K562 (cell line): ENCODE measurements at regions not wholly inside any gene's neighbourhood (a gene's known extent, or its start where the extent isn't known, plus 50 kb on each side); places are given as distances from the start of the nearest gene placed in this dataset.

Source experiments
- ATAC-seq: fragments of 200-7000 bp; cut with Tn5 transposase; 3 replicates; pipeline ENCODE4 v1.9.1; 2020; ENCODE audit warnings: moderate library complexity
- BruUV-seq: library from RNA; stranded (reverse); fragments of 400-500 nt; replicated peaks from 2 replicates; lab custom pipeline; 2021; lab: Mats Ljungman, UMichigan
- CTCF ChIA-PET: fragments of 300-600 bp; formaldehyde crosslinking; extraction: SDS; loops from one replicate; lab custom pipeline; 2021; ENCODE audit warnings: low intra/inter-chr PET ratio; lab: Yijun Ruan, JAX
- POLR2A ChIA-PET: fragments of 300-600, 350-650 bp; sonication (Branson Sonifier 250); formaldehyde crosslinking; extraction: SDS; loops from one replicate; lab custom pipeline; 2021; ENCODE audit warnings: antibody characterized with exemption, inconsistent platforms; lab: Yijun Ruan, JAX
- DNase-seq, 4 experiments: peaks; one replicate each; pipeline versions ENCODE4 v3.0.0 to v3.0.0-alpha.2; 2011 to 2018; ENCODE audit warnings: low spot score in 3 of 4, mixed read lengths in 3 of 4; ENCODE audit errors: extremely low read depth in 1 of 4
- FAIRE-seq: peaks from 2 replicates; lab custom pipeline; 2011; peaks lifted over from hg19 to GRCh38; lab: Jason Lieb, UNC
- H2AFZ ChIP-seq: 2 replicates; pipeline ENCODE4 v1.6.0; 2011; ENCODE audit warnings: low read depth, low read length, control low read depth, inconsistent platforms
- H3K27ac ChIP-seq: fragments of 200-600 bp; 3 replicates; pipeline ENCODE4 v1.8.0; 2011; ENCODE audit warnings: low read depth, mild to moderate bottlenecking, control low read depth, inconsistent platforms, low read length, moderate library complexity, mixed read lengths; ENCODE audit errors: extremely low read depth
- H3K27me3 ChIP-seq, 2 experiments: fragments of 300-600 bp in 1 of 2; 2 replicates in 1 of 2; 3 replicates in 1 of 2; pipeline versions ENCODE4 v1.6.0 to v1.8.0; 2011; ENCODE audit warnings: inconsistent platforms in 2 of 2, low read length in 2 of 2, mild to moderate bottlenecking in 1 of 2, mixed read lengths in 1 of 2, moderate library complexity in 1 of 2; ENCODE audit not compliant: control insufficient read depth in 2 of 2, insufficient read depth in 2 of 2
- H3K36me3 ChIP-seq: fragments of 300-600 bp; 3 replicates; pipeline ENCODE4 v1.8.0; 2011; ENCODE audit warnings: mild to moderate bottlenecking, low read length, inconsistent platforms; ENCODE audit not compliant: control insufficient read depth, insufficient read depth
- H3K4me1 ChIP-seq, 2 experiments: fragments of 200-600 bp in 1 of 2; replicated peaks in 1 of 2; 2 replicates in 1 of 2; 3 replicates in 1 of 2; pipeline versions ENCODE4 v1.5.1 to v1.8.0; 2011; ENCODE audit warnings: inconsistent platforms in 2 of 2, low read length in 2 of 2, mild to moderate bottlenecking in 1 of 2, mixed read lengths in 1 of 2, moderate library complexity in 1 of 2; ENCODE audit not compliant: control insufficient read depth in 2 of 2, insufficient read depth in 2 of 2
- H3K4me2 ChIP-seq: 2 replicates; pipeline ENCODE4 v1.6.1; 2011; ENCODE audit warnings: low read length, control low read depth, inconsistent platforms, mixed read lengths; ENCODE audit not compliant: insufficient read depth
- H3K4me3 ChIP-seq: fragments of 200-600 bp; sonication (generic), shearing (Covaris generic); 2 replicates; pipeline ENCODE4 v1.5.1; 2016; ENCODE audit warnings: control low read depth, inconsistent platforms
- H3K79me2 ChIP-seq: fragments of 200-600 bp; 3 replicates; pipeline ENCODE4 v1.8.0; 2011; ENCODE audit warnings: low read length, inconsistent platforms; ENCODE audit not compliant: control insufficient read depth, insufficient read depth
- H3K9ac ChIP-seq, 2 experiments: 2 replicates each; pipeline versions ENCODE4 v1.6.0 to v1.6.1; 2011; ENCODE audit warnings: low read depth in 2 of 2, low read length in 2 of 2, control low read depth in 1 of 2, inconsistent platforms in 1 of 2, mild to moderate bottlenecking in 1 of 2, mixed read lengths in 1 of 2; ENCODE audit not compliant: insufficient read depth in 1 of 2
- H3K9me1 ChIP-seq: one replicate; pipeline ENCODE4 v1.6.0; 2011; ENCODE audit warnings: inconsistent platforms, mild to moderate bottlenecking, low read length, moderate library complexity; ENCODE audit not compliant: control insufficient read depth, insufficient read depth
- H3K9me3 ChIP-seq: replicated peaks from 2 replicates; pipeline ENCODE4 v1.5.1; 2011; ENCODE audit warnings: low read depth, low read length, inconsistent platforms; ENCODE audit not compliant: control insufficient read depth, insufficient read depth
- H4K20me1 ChIP-seq: replicated peaks from 2 replicates; pipeline ENCODE4 v1.6.1; 2011; ENCODE audit warnings: low read length, inconsistent platforms, mixed read lengths; ENCODE audit not compliant: control insufficient read depth, insufficient read depth
- FOXA1 ChIP-seq: fragments of 450-650 bp; IDR thresholded peaks from 2 replicates; pipeline ENCODE4 v1.6.1; 2016; ENCODE audit warnings: mild to moderate bottlenecking, borderline replicate concordance
- HCFC1 ChIP-seq: IDR thresholded peaks from 2 replicates; pipeline ENCODE4 v1.6.1; 2012; ENCODE audit warnings: low read depth, low read length, improper control_type of control experiment
- JUND ChIP-seq, 2 experiments: IDR thresholded peaks; 2 replicates in 1 of 2; 3 replicates in 1 of 2; pipeline ENCODE4 v1.6.1; 2011; ENCODE audit warnings: borderline replicate concordance in 2 of 2, low read depth in 2 of 2, low read length in 2 of 2, improper control_type of control experiment in 1 of 2, missing biosample characterization in 1 of 2, missing genetic modification characterization in 1 of 2, missing genetic modification reagents in 1 of 2
- KAT8 ChIP-seq: fragments of 450-650 bp; IDR thresholded peaks from 2 replicates; pipeline ENCODE4 v1.6.1; 2016; ENCODE audit warnings: low read depth, mild to moderate bottlenecking
- KDM2B ChIP-seq: fragments of 250-450 bp; sonication (Bioruptor Pico); IDR thresholded peaks from 2 replicates; pipeline ENCODE4 v1.8.0; 2021; ENCODE audit warnings: mild to moderate bottlenecking, moderate library complexity
- NCOR1 ChIP-seq: fragments of 450-650 bp; IDR thresholded peaks from 2 replicates; pipeline ENCODE4 v1.6.1; 2016; ENCODE audit warnings: mild to moderate bottlenecking, moderate library complexity
- SUPT5H ChIP-seq: fragments of 450-650 bp; IDR thresholded peaks from 2 replicates; pipeline ENCODE4 v1.6.1; 2016
- WGBS: fragments of 100-300 bp; shearing (Covaris generic); methylation state at CpG from one replicate; pipeline ENCODE4 v1.1.6; 2016; ENCODE audit warnings: low coverage, mixed read lengths; ENCODE audit not compliant: insufficient coverage; ENCODE audit errors: missing lambda C conversion rate; 5-methylcytosine and 5-hydroxymethylcytosine counted together
- in situ Hi-C: fragments of 300-500 bp; cut with MboI; formaldehyde crosslinking; loops from 4 replicates; pipeline ENCODE4 v1.15.0; 2018; ENCODE audit warnings: inconsistent platforms, mixed read lengths
- intact Hi-C: fragments of 100-400 bp; cut with micrococcal nuclease; formaldehyde crosslinking; loops from 2 replicates; pipeline ENCODE4 v1.14.2; 2022
- TF ChIP-seq, protein P1 (sequence below): sonication (generic); formaldehyde crosslinking; IDR thresholded peaks from 2 replicates; pipeline ENCODE4 v1.8.1; 2023; ENCODE audit warnings: mild to moderate bottlenecking, missing genetic modification reagents

DNA sequence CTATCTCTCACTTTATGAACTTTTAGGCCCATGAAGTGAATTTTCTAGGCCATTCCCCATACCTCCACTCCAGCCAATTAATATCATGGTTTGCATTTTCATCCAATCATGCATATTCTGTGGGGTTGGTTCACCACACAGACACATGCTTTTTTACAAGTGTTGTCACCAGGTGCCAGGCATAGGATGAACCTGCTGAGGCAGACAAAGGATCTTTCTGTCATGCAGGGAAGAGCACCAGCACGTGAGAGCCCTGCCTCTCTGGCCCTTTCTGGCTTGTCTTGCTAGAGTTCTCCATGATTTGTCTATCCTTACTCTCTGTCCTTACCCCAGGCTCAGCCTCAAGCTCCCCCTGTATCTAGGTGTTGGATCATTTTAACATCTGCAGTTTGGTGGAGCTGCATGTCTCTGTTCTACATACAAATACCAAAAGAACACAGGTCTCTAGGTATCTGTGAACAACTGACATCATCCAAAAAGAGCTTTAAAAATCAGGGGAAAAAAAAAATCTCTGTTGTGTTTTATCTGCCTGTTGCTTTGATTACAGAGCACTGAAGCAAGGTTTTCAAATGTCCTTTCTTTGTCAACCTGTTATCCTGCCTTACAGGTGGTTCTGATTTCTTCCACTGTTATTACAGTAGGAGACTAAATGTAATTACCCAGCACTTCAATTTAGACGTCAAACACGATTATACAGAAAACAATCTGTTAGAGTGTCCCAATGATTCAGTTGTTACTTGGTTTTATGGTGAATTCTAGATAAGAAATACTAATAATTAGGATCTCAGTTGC lies 58.4 kb upstream of the GRAMD1B start:
- Histone ChIP-seq H3K9ac (no peak overlapping the region), H3K27me3 (no peaks in the 10 kb centered on the region; a peak in 1 of 5 replicates), H3K9me1 (no peaks in the 10 kb centered on the region), H3K4me1 (no peaks in the 10 kb centered on the region), H3K36me3 (no peaks in the 10 kb centered on the region), H3K4me2 (no peak overlapping the region), H4K20me1 (no peaks in the 10 kb centered on the region), H3K27ac (no peak overlapping the region), H3K4me3 (no peak overlapping the region), H2AFZ (no peak overlapping the region), H3K9me3 (no peaks in the 10 kb centered on the region), H3K79me2 (no peaks in the 10 kb centered on the region)
- TF ChIP-seq KAT8 (no peak), NCOR1 (no peak), JUND (IDR thresholded peaks at IDR 0.05; ENCODE audit: borderline replicate concordance, low read depth, low read length) (no peak), JUND (tag; IDR thresholded peaks at IDR 0.05; ENCODE audit: borderline replicate concordance, low read depth, low read length) (no peak), SUPT5H (no peak), KDM2B (CRISPR knock-in tag) (no peak), FOXA1 (no peak), HCFC1 (no peak)
- TF ChIP-seq, protein P1, sequence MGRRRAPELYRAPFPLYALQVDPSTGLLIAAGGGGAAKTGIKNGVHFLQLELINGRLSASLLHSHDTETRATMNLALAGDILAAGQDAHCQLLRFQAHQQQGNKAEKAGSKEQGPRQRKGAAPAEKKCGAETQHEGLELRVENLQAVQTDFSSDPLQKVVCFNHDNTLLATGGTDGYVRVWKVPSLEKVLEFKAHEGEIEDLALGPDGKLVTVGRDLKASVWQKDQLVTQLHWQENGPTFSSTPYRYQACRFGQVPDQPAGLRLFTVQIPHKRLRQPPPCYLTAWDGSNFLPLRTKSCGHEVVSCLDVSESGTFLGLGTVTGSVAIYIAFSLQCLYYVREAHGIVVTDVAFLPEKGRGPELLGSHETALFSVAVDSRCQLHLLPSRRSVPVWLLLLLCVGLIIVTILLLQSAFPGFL (CRISPR knock-in tag), result no peak
- ChIA-PET POLR2A (no interaction called here), CTCF (no interaction called here)
- BruUV-seq, result no TSS peak
- no peak for DNase-seq
- in situ Hi-C loops (no loop called here), intact Hi-C loops (no loop called here)
- WGBS, result 0% methylated on average over 3 of the region's 3 CpGs
- FAIRE-seq, result no peak
- no peak for ATAC-seq
